ENCODE measurements at regions not wholly inside any gene's neighbourhood (a gene's known extent, or its start where the extent isn't known, plus 50 kb on each side); places are given as distances from the start of the nearest gene placed in this dataset.
A peak's percentile ranks its signal among the peaks of the same experiment; 100 is the strongest.

DNA sequence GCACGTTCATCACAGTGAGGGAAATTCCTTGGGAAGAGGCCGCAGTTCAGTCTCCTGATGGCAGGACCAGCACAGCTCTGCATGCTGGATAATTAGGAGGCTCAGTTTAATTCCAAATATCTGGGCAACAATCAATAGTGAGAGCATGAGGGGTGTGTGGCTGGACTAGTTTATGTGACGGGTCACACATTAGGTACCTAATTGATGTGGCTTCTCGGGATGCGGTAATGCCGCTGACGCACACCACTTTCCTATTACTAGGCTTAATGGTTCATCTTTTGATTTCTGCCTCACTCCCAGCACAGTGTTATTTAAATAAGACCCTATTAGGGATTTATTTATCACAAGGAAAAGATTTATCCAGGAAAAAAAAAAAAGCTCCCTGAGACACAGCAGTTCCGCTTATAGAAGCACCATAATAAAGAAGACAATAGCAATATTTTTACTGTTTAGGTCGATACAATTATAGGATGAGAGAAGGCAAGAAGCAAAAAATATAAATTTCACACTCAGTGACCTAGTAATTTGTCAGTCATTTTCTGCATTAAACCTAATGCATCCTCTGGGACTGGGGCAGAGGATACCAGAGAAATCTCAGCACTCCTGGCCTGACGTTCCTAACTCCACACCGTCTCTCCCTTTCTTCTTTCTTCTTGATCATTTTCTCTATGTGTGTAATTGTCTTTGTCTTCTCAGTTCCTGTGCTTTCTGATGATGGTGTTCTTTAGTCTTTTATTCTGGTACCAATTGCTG is 264.7 kb upstream of the SLC14A2 start:
- Histone ChIP-seq H3K27me3 (ENCODE audit: insufficient read depth, low read length, poor library complexity) (no peaks in the 10 kb centered on the region), H4K8ac (ENCODE audit: low read depth, low read length) (no peak overlapping the region), H4K5ac (ENCODE audit: low read length) (no peak overlapping the region), H3K36me3 (ENCODE audit: control insufficient read depth, insufficient read depth, low read length) (no peaks in the 10 kb centered on the region), H2AK5ac (ENCODE audit: low read length) (no peak overlapping the region), H3K4me3 (ENCODE audit: low read length) (no peak overlapping the region), H3K4ac (ENCODE audit: low read depth, low read length) (no peak overlapping the region), H3K9ac (ENCODE audit: low read length) (no peak overlapping the region), H3K23ac (ENCODE audit: low read length) (no peak overlapping the region), H3K79me1 (ENCODE audit: low read length) (no peaks in the 10 kb centered on the region), H3K79me2 (ENCODE audit: control insufficient read depth, insufficient read depth, low read length) (no peaks in the 10 kb centered on the region), H3K4me2 (ENCODE audit: low read length) (no peak overlapping the region), H3K27ac (ENCODE audit: low read depth, low read length) (no peak overlapping the region), H2BK15ac (replicated peaks; ENCODE audit: low read depth) (no peak overlapping the region), H3K56ac (ENCODE audit: low read length) (no peak overlapping the region), H2BK120ac (ENCODE audit: low read depth, low read length) (no peak overlapping the region), H2BK5ac (ENCODE audit: low read length) (no peak overlapping the region), H3K18ac (ENCODE audit: low read length) (no peak overlapping the region), H3K4me1 (ENCODE audit: control insufficient read depth, low read depth, low read length) (no peaks in the 10 kb centered on the region)
- no CpG with 5 or more reads among the region's 11 CpGs for WGBS (ENCODE audit: extremely low coverage, insufficient coverage, low lambda C conversion rate)
- DNase-seq: no peak

DNA sequence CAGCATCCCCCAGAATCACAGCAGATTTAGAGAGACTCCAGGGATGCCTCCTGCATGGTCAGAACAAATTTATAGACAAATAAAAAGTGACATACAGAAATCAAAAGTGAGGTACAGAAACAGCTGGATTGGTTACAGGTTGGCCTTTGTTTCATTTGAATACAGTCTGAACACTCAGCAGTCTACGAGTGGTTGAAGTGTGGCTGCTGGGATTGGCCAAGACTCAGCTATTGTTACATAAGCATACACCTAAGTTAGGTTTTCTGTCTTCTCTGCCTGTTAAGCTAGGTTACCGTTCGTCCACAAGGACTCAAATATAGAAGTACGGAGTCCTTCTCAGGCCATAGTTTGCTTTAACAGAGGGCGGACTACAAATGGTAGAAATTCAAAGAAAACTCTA is 262.4 kb upstream of the SLC14A2 start:
- Histone ChIP-seq H3K79me1 (ENCODE audit: low read length) (no peaks in the 10 kb centered on the region), H3K27me3 (ENCODE audit: insufficient read depth, low read length, poor library complexity) (no peaks in the 10 kb centered on the region), H2BK120ac (ENCODE audit: low read depth, low read length) (no peak overlapping the region), H3K9ac (ENCODE audit: low read length) (no peak overlapping the region), H3K79me2 (ENCODE audit: control insufficient read depth, insufficient read depth, low read length) (no peaks in the 10 kb centered on the region), H2BK5ac (ENCODE audit: low read length) (no peak overlapping the region), H2AK5ac (ENCODE audit: low read length) (no peak overlapping the region), H4K5ac (ENCODE audit: low read length) (no peak overlapping the region), H3K56ac (ENCODE audit: low read length) (no peak overlapping the region), H3K18ac (ENCODE audit: low read length) (no peak overlapping the region), H3K4me3 (ENCODE audit: low read length) (no peak overlapping the region), H4K8ac (ENCODE audit: low read depth, low read length) (no peak overlapping the region), H3K36me3 (ENCODE audit: control insufficient read depth, insufficient read depth, low read length) (no peaks in the 10 kb centered on the region), H3K23ac (ENCODE audit: low read length) (no peak overlapping the region), H3K4me1 (ENCODE audit: control insufficient read depth, low read depth, low read length) (no peaks in the 10 kb centered on the region), H2BK15ac (replicated peaks; ENCODE audit: low read depth) (no peak overlapping the region), H3K4ac (ENCODE audit: low read depth, low read length) (no peak overlapping the region), H3K4me2 (ENCODE audit: low read length) (no peak overlapping the region), H3K27ac (ENCODE audit: low read depth, low read length) (no peak overlapping the region)
- no CpG with 5 or more reads among the region's 5 CpGs for WGBS (ENCODE audit: extremely low coverage, insufficient coverage, low lambda C conversion rate)
- DNase-seq: no peak

DNA sequence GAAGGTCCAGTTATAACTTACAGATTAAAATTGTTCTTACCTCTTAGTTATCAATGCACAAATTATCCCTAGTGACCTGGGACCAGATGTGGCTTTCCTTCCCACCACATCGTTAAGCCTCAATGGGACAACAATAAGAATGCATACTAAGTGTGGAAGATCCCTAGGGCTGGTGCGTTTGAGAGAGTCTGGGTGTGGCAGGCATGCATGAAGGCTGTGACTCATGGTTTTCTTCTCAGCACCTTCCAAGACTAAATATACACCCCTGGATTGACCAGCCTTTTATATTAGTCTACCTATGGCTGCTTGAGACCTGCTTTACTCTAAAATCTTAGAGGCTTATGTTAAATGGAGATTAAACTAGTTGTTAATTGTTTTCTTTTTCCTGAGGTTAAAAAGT is 261.7 kb upstream of the SLC14A2 start:
- Histone ChIP-seq H3K27me3 (ENCODE audit: insufficient read depth, low read length, poor library complexity) (no peaks in the 10 kb centered on the region), H3K4me3 (ENCODE audit: low read length) (no peak overlapping the region), H3K27ac (ENCODE audit: low read depth, low read length) (no peak overlapping the region), H4K8ac (ENCODE audit: low read depth, low read length) (no peak overlapping the region), H3K18ac (ENCODE audit: low read length) (no peak overlapping the region), H3K4ac (ENCODE audit: low read depth, low read length) (no peak overlapping the region), H3K23ac (ENCODE audit: low read length) (no peak overlapping the region), H3K79me2 (ENCODE audit: control insufficient read depth, insufficient read depth, low read length) (no peaks in the 10 kb centered on the region), H2BK120ac (ENCODE audit: low read depth, low read length) (no peak overlapping the region), H2AK5ac (ENCODE audit: low read length) (no peak overlapping the region), H2BK15ac (replicated peaks; ENCODE audit: low read depth) (no peak overlapping the region), H3K4me1 (ENCODE audit: control insufficient read depth, low read depth, low read length) (no peaks in the 10 kb centered on the region), H3K79me1 (ENCODE audit: low read length) (no peaks in the 10 kb centered on the region), H3K4me2 (ENCODE audit: low read length) (no peak overlapping the region), H2BK5ac (ENCODE audit: low read length) (no peak overlapping the region), H3K56ac (ENCODE audit: low read length) (no peak overlapping the region), H3K9ac (ENCODE audit: low read length) (no peak overlapping the region), H4K5ac (ENCODE audit: low read length) (no peak overlapping the region), H3K36me3 (ENCODE audit: control insufficient read depth, insufficient read depth, low read length) (no peaks in the 10 kb centered on the region)
- no CpG with 5 or more reads among the region's 2 CpGs for WGBS (ENCODE audit: extremely low coverage, insufficient coverage, low lambda C conversion rate)
- DNase-seq: peak; percentile 33

DNA sequence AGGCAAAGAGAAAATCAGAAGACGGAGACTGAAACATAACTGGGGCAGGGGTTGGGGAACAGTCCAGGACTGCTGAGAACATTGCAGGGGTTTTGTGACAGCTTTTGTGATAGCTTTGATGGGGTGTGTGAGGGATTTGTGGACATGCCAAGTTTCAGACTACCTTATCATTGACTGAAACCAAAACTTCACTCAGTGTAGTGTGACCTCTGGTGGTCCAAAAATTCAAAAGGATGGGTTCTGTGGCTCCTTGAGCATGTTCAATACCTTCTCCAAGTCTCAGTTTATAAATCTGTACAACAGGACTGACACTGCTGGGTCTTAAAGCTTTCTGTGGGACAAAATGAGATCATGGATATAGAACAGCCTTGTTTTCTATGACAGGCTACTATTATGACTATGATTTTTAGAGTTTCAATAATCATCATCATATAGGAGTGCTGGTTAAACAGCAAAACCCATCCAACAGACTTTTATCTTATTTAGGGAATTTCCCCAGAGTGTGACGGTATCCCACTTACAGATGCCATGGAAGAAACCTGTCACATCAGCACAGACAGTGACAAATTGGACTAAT is 259.2 kb upstream of the SLC14A2 start:
- H3K4me3 ChIP-seq (ENCODE audit: low read length): no peak overlapping the region

DNA sequence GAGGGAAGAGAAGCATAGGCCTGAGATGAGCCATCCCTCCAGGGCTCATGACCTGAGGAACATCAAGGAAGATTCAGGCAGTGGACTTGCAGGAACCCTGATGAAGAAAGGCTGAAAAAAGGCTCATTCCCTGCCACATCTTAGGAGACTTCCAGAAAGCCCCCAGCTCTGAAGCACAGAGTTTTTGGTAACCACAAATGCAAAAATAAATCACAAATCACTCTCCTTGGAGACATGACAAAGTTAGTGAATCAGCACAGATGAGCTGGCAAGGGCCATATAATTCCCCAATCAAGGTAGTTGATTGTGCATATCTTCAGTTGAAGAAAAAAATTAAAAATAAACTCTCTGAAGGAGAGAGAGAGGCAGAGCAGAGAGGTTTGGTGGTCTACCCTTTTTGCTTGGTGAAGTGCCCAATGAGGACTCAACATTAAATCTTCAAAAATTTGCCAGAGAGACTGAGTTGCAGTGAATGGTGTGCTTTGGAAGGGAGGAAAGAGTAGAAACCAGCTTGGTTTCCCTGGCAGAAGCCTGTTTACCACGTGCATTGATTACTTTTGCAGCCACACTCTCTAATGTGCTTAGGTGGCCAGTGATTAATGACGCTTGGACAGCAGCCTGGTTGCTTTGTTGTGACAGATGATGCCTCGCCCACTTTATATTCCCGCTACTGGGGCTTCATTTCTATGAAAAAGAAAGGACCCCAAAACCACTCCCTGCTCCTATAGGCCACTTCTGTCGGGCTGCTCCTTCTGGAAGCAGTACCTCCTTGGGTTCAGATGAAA is 257.4 kb upstream of the SLC14A2 start:
- Histone ChIP-seq H2AK5ac (ENCODE audit: low read length) (no peak overlapping the region), H3K4me1 (ENCODE audit: control insufficient read depth, low read depth, low read length) (peaks cover 2% of the 10 kb centered on the region), H2BK5ac (ENCODE audit: low read length) (no peak overlapping the region), H3K79me2 (ENCODE audit: control insufficient read depth, insufficient read depth, low read length) (no peaks in the 10 kb centered on the region), H3K56ac (ENCODE audit: low read length) (no peak overlapping the region), H3K27me3 (ENCODE audit: insufficient read depth, low read length, poor library complexity) (no peaks in the 10 kb centered on the region), H4K5ac (ENCODE audit: low read length) (no peak overlapping the region), H3K36me3 (ENCODE audit: control insufficient read depth, insufficient read depth, low read length) (no peaks in the 10 kb centered on the region), H3K23ac (ENCODE audit: low read length) (no peak overlapping the region), H3K18ac (ENCODE audit: low read length) (no peak overlapping the region), H4K8ac (ENCODE audit: low read depth, low read length) (no peak overlapping the region), H2BK120ac (ENCODE audit: low read depth, low read length) (no peak overlapping the region), H3K4me2 (ENCODE audit: low read length) (no peak overlapping the region), H3K79me1 (ENCODE audit: low read length) (no peaks in the 10 kb centered on the region), H3K4me3 (ENCODE audit: low read length) (no peak overlapping the region), H2BK15ac (replicated peaks; ENCODE audit: low read depth) (no peak overlapping the region), H3K9ac (ENCODE audit: low read length) (no peak overlapping the region), H3K4ac (ENCODE audit: low read depth, low read length) (no peak overlapping the region), H3K27ac (ENCODE audit: low read depth, low read length) (no peak overlapping the region)
- WGBS (ENCODE audit: extremely low coverage, insufficient coverage, low lambda C conversion rate): no CpG with 5 or more reads among the region's 5 CpGs
- DNase-seq: no peak

More for the DNA sequence above, 259.2 kb upstream of the SLC14A2 start:
- Histone ChIP-seq H3K18ac (ENCODE audit: low read length) (peak overlapping the region; percentile 40), H3K27ac (ENCODE audit: low read depth, low read length) (no peak overlapping the region), H2AK5ac (ENCODE audit: low read length) (no peak overlapping the region), H3K9ac (ENCODE audit: low read length) (no peak overlapping the region), H3K27me3 (ENCODE audit: insufficient read depth, low read length, poor library complexity) (no peaks in the 10 kb centered on the region), H3K79me2 (ENCODE audit: control insufficient read depth, insufficient read depth, low read length) (no peaks in the 10 kb centered on the region), H3K23ac (ENCODE audit: low read length) (no peak overlapping the region), H3K79me1 (ENCODE audit: low read length) (no peaks in the 10 kb centered on the region), H3K4ac (ENCODE audit: low read depth, low read length) (no peak overlapping the region), H3K56ac (ENCODE audit: low read length) (no peak overlapping the region), H2BK5ac (ENCODE audit: low read length) (no peak overlapping the region), H3K36me3 (ENCODE audit: control insufficient read depth, insufficient read depth, low read length) (no peaks in the 10 kb centered on the region), H2BK120ac (ENCODE audit: low read depth, low read length) (no peak overlapping the region), H4K5ac (ENCODE audit: low read length) (no peak overlapping the region), H3K4me1 (ENCODE audit: control insufficient read depth, low read depth, low read length) (no peaks in the 10 kb centered on the region), H2BK15ac (replicated peaks; ENCODE audit: low read depth) (no peak overlapping the region), H4K8ac (ENCODE audit: low read depth, low read length) (no peak overlapping the region), H3K4me2 (ENCODE audit: low read length) (no peak overlapping the region)
- DNase-seq: peak; percentile 34
- WGBS (ENCODE audit: extremely low coverage, insufficient coverage, low lambda C conversion rate): no CpG with 5 or more reads among the region's 2 CpGs
